GM21528 (cell line): ENCODE measurements at regions not wholly inside any gene's neighbourhood (a gene's known extent, or its start where the extent isn't known, plus 50 kb on each side); places are given as distances from the start of the nearest gene placed in this dataset.
"Not testable (repeated sequence)": the region's sequence is repeated elsewhere in the genome, so short reads cannot be mapped to it uniquely, and the experiment has no call there.

ENCODE experiments used
- ATAC-seq: cut with Tn5 transposase; IDR thresholded peaks from one replicate; pipeline ENCODE4 v1.9.1; 2021; ENCODE audit warnings: mild to moderate bottlenecking, moderate library complexity; ENCODE audit not compliant: unreplicated experiment, low FRiP score

DNA sequence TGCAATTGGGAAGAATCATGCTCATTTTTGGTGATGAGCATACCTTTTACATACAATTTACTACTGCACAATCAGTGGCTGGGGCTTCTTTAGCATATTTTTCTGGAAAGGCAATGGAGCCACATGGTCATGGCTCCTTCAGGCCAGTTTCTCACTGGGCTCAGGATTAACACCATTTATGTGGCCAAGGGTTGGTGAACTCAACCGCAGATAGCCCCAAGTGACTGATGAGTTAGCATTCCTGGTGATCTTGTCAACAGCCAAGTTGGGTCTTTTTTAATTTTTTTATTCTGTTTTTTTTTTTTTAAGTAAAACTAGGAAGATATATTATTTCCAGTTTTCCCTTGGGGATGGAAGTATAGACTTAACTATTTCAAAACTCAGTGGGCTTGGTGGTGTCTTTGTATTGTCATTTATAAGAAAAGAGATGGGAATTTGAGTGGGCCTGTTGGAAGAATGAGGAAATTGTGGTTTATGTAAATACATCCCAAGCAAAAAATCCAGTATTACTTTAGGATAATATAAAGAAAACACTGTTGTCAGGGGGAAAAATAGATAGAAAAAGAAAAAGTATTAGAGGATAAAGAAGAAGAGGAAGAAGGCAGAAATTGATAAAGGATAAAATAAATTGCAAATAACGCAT lies 397.4 kb downstream of the MAFB start:
- no peak for ATAC-seq

DNA sequence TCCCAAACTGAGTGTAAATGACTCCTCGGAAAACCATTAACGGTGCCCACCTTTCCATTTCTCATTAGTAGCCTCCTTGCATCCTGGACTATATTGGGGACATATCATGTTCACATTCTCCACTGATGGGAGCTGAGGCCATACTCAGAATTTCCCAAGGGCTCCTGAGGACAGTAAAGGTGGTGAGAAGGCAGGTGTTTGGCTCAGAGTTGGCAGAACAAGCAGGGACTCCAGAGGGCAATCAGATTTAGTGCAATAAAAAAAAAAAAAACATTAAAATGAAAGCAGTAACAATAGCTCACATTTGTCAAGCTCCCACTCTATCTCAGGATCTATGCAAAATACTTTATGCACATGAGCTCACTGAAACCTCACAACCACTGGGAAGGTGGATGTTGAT lies 401.4 kb downstream of the MAFB start:
- ATAC-seq = no peak

DNA sequence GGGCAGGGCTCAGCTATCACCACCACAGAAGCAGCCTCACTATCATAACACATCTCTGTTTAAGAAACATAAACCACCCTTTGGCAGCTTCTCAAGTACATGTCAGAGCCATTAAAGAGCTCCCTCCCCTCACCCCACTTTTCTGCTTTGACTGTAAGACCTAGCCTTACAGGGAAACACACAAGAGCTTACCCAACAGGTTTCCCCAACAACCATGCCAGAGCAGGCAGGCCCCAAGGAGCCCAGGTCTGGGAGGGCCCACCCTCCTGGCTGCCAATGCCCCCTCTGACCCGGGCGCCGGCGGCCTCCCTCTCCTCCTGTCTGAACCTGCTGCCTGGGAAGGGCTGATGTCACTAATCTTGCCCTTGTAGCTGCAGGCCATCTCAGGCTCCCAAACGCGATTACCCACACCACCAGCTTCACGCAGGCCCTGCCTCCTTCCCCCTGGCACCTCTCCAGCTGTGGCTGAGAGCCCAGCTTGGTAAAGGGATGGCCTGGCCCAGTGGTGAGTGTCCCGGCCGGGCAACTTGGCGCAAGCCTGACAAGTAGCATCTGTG lies 402.0 kb downstream of the MAFB start:
- no peak for ATAC-seq

DNA sequence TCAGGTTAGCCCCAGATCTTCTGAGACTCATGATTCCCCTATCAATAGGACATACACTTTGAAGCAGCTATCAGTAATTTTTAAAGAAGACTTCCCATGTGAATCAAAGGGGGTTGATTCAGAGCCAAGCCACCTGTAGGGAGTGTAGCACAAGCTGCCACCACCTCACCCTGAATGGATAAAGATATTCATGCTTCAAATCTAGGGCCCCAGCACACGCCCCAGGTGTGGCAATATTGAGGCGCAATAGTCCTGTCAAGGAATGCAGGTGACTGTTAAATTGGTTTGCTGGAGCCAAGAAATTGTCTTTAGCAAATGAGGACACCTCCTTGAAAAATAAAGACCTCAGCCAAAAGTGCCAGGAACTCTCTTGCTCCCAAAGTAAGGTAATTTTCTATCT lies 404.4 kb downstream of the MAFB start:
- no peak for ATAC-seq

DNA sequence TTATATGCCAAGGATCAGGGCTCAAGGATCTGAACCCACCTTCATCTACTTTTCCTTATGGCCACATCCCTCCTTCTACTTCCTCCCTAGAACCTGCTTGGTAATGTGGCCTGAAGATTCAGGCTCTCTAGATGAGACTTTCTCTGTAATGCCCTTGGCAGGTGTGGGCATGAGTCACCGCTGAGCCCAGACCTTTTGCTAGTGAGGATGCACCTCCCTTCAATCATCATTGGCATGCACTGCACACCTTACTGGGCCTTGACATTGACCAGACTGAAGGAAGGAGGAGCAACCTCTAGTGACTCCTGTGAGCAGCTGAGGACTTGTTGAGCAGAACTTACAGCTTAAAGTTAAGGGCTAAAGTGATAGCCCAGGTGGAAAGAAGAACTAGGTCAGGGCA lies 405.3 kb downstream of the MAFB start:
- no peak for ATAC-seq

DNA sequence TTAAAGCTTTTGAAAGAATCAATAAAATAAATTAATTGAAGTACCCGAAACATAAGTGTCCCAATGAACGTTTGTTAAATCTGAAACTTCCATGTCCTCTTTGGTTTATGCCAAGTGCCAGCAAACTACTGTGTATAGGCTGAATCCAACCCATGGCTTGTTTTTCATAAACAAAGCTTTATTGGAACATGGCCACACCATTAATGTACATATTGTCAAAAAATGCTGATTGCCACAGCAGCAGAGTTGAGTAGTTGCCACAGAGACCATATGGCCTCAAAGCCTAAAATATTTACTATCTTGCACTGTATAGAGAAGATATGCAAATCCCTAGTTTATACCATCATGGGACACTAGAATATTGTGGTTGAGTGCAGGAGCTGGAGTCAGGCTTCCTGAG lies 406.1 kb downstream of the MAFB start:
- ATAC-seq = no peak

DNA sequence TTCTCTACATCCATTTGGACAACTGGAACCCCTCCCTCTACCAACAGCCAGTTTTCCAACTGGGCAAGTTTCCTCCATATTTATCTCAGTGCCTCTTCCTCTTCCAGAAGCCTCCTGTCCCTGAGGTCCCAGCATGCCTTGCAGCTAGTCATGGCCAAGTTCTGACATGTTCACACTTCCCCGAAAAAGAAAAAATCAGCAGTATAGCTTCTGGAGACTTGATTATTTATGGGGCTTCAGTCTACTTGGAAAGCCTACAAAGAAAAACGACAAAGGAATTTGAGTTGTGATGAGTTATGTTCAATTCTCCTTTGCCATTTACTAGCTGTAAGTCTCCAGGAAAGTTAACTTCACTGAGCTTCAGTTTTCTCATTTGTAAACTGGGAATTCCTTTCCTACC lies 406.5 kb downstream of the MAFB start:
- no peak for ATAC-seq

DNA sequence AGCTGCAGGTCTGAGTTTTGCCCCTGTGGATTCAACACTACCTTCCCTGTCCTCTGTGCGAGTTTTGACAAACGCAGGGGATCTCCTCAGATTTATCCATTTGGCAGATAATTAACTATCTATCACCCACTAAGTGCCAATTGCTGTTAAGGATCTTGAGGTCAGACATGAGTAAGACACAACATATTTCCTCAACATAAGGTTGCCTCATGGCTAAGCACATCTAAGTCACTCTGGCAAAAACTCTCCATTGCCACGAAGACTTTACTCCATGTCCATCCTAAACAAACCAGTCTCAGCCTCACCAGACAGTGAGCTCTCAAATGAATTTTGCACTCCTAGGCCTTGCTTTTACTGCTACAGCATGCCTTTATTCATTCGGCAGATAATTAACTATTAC lies 408.4 kb downstream of the MAFB start:
- no peak for ATAC-seq

DNA sequence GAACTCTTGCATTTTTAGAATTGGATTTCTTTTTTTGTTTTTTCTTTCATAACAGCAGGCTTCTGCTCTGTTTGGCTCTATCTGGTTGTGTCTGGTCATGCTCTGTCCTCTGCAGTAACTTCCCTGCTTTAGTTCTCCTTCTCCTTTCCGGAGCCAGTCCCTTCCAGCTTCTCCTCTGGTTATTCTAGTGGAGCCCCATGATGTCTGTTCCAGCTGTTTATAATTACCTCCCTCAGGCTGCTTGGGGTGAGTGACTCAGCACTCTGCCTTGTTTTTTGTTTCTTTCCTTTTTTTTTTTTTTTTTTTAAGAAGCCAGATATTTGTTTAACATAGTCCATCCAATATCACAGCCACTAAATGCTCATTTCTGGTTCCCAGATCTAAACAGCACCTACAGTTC lies 409.6 kb downstream of the MAFB start:
- ATAC-seq = no peak

DNA sequence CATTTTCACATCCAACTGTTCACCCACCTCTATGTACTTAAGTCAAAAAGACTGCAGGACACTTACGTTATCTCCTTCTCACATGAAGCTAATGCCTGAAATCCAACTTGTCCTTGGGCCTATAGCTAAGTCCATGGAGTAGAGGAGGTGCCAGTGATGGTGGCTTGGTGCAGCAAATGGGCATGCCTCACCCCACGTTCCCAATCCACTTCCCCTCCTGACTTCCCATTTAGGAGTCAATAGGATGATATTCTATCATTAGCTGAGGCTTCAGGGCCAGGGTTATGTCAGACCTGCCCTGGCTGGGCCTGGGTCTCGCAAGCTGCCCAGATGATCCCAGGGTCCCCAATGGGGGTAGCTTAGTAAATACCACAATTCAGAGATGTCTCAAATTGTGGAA lies 410.4 kb downstream of the MAFB start:
- no peak for ATAC-seq

DNA sequence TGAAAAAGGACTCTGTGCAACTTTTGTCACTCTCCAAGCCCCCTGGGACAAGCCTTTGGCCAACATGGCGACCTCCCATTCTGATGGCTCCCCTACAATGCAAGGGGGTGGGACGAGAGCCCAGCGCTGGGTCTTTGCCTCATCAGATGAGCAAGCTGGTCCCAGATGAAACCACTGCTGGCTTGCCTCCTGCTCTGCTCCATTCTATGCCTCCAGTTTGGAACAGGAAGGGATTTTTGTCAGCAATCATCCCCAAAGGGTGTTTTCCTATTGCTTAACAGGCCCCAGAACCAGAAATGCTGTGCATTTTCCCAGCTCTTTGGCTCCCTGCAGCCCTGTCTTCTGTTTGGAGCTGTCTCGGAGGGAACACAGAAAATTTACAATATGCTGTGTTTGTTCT lies 412.7 kb downstream of the MAFB start:
- ATAC-seq = no peak

DNA sequence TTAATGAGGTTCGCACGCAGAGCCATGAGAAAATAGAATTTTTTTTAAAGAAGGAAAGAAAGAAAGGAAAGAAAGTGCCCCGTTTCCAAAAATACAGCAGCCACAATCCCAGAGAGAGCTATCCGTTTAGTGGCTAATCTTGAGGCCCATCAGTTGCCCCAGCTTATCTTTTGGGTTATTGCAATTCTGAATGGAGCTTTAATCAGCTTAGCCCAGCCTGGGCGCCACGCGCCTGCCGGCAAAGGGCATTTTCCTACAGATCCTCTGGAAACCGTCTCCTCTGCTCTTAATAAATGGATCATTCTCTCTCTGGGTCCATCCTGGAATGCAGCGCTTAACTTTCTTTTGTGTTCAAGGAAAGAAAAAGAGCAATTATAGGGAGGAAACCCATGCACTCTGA lies 413.3 kb downstream of the MAFB start:
- ATAC-seq = no peak

DNA sequence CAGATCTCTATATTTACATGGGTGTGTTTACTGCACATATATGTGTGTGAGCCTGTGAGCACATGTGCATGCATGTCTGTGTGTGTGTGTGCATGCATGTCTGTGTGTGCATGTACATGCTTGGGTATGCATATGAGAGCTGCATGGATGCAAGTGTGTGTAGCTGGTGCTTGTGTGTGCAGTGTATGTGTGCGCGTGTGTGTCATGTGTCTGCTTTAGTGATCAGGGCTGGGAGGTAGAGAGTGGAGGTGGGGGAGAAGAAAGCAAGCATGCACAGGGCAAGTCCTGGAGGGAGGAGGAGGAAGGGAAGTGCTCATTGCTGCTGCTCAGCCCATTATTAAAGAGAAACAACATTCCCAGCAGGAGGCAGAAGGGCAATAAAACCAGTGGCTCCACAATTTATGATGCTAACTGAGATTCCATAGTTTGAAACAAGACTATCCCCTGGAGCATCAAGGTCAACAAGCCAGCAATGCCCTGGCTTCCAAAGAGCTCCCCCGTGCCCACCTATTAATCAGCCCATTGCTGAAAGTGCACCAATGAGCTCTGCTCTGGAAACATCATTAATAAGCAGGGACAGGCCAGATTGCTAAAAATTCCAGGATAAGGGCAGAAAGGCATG lies 414.0 kb downstream of the MAFB start:
- ATAC-seq = no peak

DNA sequence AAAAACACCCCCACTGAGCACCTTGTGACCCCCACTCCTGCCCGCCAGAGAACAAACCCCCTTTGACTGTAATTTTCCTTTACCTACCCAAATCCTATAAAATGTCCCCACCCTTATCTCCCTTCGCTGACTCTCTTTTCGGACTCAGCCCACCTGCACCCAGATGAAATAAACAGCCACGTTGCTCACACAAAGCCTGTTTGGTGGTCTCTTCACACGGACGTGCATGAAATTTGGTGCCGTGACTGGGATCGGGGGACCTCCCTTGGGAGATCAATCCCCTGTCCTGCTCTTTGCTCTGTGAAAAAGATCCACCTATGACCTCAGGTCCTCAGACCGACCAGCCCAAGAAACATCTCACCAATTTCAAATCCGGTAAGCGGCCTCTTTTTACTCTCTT lies 419.8 kb downstream of the MAFB start:
- not testable (repeated sequence) for ATAC-seq

DNA sequence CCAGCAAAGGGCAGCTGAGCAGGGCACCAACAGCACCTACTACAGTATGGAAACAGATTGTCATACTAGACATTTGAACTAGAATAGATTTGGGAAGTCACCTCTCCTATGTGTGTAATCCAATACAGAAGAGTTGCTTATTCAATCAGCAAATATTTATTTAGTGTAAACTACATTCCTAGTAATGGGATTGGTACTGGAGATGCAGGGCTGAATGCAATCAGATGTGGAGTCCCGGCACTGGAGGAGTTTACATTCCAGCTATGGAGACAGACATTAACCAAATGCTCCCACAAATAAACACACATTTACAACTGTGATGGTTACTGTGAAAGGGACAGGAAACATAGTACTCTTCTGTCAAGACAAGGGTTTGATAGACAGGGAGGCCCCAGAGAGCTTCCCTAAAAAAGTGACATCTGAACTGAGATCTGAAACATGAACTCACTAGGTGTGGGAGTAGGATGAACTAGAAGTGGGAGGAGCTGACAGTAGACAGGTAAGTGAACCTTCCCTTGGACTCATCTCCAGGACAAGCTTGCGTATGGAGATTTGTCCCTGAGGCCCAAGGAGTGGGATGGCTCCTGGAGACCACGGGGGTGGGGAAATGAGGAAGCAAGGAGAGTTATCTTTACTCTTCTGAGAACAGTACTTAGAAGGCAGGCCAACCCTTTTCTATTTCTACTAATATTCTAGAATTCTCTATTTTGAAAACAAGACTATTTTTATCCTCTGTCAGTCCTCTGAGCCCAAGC lies 420.5 kb downstream of the MAFB start:
- ATAC-seq = no peak

DNA sequence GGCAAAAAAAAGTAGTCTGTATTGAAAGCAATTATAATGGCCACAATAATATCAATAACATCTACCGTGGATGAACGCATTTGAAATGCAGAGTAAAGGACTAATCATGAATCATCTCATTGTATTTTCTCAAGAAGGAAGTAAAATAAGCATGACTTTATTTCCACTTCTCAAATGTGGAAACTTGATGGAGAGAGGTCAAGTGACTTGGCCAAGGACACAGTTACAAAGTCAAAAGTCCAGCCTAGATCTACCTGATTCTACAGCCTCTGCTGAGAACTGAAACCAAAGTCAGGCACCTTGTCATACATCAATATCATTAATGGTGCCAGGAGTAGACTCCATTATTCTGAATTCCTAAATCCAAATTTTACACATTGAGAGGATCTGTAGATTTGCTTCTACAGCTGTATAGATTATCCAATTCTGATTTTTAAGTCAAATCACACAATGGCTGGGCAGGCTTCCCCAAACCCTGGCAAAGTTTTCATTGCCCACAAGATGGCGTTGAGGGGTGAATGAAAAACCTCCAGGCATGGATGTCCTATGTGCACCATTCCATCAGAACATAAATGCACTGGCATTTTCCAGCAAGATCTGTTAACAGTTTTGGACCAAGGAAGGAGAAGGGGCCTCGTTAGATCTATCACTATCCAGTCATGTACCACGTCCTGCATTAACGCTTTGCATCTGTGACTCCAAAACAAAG lies 423.1 kb downstream of the MAFB start:
- no peak for ATAC-seq

DNA sequence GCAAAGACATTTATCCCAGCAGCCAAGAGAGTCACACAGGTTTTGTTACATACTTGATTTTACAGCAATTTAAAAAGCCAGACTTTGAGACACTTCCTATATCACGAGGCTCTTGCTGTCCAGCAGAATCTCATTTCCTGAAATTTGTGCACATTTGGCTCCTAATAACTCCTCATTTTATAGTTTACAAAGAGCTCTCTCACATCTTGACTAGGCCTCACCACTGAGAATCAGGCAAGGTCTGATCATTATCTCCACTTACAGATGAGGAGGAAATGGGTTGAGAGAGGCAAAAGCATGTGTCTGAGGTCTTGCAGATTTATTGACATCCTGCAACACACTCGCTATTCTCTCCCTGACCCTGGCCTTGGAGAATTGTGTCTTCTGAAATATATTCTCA lies 426.8 kb downstream of the MAFB start:
- ATAC-seq = no peak

DNA sequence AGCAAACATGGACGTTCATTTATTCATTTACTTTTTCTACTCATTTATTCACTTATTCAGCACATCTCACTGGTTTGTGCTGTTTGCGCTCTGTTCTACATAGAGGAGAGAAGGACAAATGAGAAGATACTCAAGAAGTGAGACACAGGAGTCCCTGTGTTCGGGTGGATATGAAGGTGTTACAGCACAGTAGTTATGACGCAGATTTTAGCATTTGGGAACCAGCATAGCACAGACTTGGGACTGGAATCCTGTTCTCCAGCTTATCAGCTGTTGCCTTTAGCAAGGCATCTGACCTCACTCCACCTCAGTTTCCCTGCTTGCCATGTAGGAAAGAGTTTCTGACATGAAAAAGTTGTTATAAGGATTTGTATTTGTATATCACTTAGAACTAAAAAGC lies 430.1 kb downstream of the MAFB start:
- no peak for ATAC-seq

DNA sequence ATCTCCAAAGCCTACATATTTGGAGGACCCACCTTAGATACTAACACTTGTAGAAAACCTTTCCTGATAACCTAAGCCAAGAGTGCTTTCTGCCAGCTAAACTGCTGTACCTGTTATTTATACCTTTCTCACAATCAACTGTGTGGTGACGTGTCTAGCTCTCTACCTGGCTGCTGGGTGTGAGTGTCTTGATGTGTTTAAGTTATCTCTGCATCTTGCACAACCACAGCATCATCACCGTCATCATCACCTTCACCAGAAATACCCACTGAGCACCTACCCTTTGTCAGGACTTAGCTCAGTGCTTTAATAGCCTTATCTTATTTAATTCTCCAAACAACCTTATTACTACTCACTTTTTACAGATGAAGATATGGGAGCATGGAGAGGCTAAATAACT lies 431.3 kb downstream of the MAFB start:
- no peak for ATAC-seq

DNA sequence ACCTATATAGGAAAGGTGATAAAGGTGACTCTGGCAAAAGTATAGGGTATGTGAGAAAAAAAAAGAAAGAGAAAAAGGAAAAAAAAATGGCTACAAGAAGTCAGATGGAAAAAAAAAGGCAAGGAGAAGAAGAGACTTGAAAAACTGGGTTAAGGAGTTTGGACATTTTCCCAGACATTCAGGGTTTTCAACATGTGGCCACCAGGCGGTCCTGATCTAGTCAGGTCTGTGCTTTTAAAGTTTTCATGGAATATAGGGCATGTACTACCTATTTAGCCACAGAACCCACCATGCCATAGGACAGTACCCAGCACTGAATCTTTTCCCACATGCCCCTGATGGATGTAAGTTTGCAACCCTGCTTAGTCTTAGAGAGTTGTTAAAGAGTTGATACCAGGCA lies 433.7 kb downstream of the MAFB start:
- no peak for ATAC-seq
